Hematopoietic multipotent progenitor cell treated with erythropoietin and hydrocortisone succinate and interleukin-3 and kit ligand, for 8 days (in vitro differentiated cells): ENCODE measurements at regions not wholly inside any gene's neighbourhood (a gene's known extent, or its start where the extent isn't known, plus 50 kb on each side); places are given as distances from the start of the nearest gene placed in this dataset.

ENCODE experiments used
- DNase-seq: peaks from one replicate; pipeline ENCODE4 v3.0.0-alpha.2; 2015

DNA sequence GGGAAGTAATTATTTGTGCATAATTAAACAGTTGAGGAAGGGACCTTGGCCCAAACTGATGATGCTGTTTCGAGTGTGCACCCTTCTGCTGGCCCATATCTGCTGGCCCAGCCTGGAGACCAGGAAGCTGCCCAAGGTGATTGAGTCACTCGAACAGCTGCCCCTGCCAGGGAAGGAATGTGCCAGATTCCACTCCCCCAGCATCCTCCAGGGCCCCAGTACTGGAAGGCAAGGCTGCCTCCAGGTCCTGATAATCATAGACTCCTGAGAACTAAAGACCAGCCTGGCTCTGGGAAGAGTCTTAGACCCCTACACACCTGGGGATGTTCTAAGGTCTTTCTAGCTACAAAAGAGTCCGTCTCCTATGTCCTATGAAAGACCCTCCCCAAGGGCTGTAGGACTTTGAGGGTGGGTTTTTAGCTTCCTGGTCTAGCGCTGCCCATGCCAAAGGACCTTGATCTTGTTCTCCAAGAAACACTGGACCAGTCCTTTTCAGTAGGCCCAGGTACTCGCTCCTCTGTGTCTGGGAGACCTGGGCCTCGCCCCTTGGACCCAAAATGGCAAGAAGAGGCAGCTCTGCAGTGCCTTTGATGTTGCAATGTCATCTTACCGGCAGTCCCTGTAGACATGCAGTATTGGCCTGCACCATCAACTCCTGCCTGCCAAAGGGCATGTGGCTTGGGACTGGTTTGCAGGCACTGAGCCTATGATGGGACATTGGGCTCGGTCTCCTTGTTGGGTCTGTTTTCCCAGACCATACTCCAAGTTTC lies 103.2 kb upstream of the GPR26 start:
- no peak for DNase-seq

DNA sequence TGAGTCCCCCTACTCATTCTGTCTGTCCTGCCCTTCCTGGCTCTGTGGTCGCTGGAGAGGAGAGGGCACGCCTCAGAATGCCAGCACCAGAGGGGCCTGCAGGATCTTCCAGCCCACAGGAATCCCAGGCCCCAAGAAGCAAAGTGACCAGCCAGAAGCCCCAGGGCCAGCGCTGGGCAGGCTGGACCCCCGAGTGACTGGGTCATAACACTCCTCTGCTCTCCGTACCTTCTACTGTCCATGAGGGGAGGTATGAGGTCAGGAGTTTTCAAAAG lies 102.6 kb upstream of the GPR26 start:
- DNase-seq: no peak

DNA sequence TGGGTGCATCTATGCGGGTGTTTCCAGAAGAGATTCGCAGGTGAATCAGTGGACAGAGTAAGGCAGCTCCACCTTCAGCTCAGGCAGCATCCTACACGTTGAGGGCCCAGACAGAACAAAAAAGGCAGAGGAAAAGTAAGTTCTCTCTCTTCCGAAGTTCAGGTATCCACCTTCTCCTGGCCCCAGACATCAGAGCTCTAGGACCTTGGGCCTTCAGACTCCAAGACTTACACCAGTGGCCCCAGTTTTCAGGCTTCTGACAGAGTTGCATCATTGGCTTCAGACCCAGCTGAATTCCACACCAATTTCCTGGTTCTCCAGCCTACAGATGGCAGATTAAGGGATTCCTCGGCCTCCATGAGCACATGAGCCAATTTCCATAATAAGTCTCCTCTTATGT lies 102.2 kb upstream of the GPR26 start:
- DNase-seq: no peak

DNA sequence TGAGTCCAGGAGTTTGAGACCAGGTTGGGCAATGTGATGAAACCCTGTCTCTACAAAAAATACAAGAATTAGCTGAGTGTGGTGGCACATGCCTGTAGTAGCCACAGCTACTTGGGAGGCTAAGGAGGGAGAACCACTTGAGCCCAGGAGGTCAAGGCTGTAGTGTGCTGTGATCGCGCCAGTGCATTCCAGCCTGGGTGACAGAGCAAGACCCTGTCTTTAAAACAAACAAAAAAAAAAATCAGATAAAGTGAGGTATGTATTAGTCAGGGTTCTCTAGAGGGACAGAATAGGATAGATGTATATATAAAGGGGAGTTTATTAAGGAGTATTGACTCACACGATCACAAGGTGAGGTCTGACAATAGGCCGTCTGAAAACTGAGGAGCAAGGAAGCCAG lies 101.5 kb upstream of the GPR26 start:
- DNase-seq: no peak

DNA sequence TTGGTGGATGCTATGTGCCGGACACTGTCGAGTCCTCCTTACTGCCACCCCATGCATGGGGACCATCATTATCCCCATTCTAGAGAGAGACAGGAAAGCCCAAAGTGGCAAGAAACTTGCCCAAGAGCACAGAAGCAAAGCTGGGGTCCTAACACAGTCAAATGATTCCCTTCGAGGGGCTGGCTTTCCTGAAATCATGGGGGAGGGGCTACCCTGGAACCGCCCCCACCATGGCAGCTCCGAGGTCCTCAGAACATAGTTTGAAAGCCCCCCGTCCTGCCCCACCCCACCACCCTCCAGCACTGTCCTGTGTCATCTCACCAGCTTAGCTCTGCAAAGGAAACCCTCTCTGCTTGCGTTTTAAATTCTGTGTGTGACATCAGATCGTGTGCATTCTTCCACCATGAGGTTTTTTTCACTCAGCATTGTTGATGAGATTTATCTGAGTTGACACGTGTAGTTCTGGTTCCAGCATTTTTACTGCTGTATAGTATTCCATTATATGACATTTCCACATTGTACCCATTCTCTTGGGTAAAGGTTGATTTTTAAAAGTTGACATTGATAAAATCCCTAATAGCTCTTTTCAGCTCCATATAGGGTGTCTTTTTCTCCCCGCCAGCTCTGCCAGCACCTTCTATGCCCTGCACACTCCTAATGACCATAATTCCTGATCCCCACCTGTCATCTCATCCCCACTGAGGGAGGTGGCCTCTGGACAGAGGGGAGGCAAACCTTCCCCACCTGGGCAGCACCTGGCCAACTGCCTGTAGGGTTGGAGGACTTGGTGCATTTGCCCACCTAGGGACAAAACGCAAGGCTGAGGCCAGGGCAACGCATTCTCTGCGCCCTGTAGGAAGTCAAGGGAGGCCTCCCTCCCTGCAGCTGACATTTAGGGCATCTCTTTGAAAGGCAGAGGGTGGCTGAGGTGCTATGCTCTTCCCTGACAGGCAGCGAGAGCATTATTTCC lies 100.2 kb upstream of the GPR26 start:
- no peak for DNase-seq

DNA sequence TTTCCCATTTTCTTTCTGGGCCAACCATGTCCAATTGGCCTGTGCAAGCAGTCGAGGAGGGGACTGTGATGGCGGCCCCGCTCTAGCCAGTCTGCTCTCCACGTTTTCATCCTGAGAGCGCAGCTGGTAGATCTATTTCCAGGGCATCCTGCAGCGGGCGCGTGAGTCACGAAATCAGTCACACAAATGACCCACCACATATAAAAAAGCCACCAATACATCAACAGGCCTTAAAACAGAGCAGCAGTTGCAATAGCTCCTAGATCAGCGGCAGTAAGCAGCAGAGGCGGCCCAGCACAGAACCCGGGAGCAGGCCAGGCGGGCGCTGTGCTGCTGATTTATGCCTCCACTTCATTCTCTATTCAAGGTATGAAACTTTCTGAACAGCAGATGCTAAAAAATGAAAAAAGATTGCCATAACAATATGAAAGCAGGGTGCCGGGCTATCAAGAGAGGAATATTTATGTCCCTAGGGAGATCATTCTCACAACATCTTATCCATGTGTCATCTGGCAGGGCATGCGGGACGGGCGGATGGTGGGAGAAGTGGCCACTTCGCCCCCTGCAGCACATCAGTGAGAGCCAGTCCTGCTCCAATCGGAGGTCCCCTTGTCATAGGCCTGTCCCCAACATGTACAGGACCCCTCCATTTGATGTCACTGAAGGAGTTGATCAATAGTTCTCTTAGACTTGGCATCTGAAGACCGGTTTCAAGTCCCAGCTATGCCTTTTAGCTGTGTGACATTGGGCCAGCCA lies 98.0 kb upstream of the GPR26 start:
- no peak for DNase-seq

DNA sequence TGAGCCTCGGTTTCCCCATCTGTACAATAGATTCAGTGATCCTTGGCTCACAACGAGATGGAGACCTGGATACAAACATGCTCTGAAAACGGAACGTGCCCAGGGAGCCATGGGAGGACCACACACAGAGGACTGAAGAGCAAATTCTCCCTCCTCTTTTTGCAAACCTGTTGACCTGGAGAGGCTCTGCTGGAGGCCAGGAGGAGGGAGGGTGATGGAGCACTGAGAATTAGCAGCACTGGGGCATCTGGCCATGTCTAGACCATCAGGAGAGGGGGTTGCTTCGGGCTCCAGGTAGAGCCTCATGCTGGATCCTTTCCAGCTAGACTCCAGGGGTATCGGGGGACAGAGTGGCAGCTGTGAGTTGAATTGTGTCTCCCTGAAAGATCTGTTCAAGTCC lies 97.4 kb upstream of the GPR26 start:
- no peak for DNase-seq

DNA sequence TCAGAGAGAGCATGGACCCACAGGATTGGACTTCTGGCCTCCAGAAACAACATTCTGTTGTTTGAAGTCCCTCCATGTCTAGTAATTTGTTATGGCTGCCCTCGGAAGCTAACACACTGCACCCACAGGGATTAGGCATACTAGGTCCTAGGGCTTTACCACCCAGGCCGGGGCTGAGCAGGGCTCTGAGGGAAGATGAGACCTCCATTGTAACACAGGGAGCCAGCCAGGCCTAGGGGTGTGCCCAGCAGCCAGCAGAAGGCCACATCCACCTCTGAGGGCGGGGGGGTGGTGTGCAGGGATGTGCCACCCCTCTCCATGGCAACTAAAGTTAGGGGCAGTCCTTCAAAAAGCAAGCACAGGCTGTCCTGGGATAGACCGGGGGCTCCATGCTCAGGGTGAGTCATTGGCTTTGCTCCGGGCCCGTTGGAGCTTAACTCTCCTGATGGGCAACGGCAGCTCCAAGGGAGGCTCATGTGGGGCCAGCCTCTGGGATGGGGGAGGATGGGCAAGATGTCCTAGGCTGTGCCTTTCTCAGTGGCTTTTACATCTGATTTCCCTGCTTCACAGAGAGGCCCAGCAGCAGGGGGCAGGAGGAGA lies 96.6 kb upstream of the GPR26 start:
- DNase-seq: no peak

DNA sequence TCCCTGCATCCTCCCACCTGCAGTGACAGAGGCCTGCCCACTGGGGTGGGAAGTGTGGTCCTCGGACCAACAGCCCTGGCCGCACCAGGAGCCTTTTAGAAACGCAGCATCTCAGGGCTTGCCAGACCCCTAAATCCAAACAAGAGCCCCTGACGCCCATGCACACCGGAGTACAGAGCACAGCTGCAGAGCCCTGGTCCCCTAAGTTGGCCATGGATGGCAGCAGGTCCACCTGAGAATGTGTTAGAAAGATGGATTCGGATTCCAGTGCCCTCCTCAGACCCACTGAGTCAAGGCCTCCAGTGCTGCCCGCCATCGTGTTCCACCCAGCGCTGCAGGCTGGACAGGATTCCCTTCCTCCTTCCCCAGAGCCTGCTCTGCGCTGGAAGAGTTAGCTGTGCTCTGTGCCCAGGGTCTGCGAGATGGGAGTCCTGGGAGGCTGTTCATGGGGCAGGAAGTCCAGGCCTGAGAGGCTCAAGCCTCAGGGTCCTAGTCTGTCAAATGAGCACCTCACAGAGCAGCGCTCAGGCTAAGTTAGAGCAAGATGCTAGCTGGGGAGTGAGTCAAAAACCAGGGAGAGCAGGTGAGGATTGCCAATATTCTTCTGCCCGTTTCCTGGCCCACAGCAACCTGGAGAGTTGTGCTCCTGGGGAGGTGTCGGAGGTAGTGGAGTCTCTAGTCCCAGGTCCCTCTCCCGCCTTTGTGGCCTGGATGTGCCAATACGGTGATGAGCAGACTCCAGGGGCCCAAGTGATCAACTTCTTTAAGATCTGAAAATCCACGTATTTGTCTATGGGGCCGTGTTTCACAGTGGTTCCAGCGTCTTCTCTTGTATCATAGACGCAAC lies 95.9 kb upstream of the GPR26 start:
- DNase-seq: no peak

DNA sequence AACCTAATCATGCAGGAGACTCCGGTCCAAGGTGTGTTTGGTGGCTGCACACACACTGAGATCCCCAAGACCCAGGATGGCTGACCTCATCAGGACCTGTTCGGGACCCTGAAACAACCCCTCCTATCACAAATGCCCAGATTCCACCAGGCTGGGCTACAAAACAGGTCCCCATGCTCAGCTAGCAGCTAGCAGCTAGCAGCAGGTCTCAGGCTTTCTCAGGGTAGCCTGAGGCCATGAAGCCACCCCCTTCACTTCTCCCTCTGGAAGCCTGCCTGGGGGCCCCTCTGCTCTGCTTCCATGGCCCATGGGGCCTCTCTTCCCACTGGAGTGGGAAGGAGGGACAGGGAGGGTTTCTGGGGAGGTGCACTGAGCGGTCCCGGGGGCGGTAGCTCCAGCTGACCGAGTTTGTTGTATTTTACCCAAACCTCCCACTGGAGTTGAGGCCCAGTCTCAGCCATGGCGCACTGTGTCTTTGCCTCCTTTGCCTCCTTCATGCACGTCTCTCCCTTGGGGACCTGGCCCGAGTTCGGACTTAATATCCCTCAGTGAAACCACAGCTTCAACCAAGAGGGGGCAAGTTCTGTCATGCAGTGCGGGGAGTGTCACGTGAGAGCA lies 95.1 kb upstream of the GPR26 start:
- no peak for DNase-seq

DNA sequence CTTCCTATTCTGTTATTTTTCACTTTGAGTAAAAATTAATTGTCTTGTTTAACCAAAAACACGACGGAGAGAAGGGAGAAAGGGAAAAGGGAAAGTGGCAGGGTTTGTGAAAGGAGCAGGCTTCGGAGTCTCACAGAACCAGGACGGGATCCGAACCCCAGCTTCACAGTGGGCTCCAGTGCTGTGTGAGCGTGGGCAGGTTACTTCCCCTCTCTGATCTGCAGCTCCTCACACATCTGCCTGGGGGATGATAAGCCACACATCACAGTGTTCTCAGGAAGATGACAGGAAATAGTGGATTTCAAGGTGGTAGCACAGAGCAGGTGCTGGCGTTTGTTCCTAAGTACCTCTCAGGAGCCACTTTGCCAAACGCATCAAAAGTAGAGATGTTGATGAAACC lies 94.2 kb upstream of the GPR26 start:
- no peak for DNase-seq

DNA sequence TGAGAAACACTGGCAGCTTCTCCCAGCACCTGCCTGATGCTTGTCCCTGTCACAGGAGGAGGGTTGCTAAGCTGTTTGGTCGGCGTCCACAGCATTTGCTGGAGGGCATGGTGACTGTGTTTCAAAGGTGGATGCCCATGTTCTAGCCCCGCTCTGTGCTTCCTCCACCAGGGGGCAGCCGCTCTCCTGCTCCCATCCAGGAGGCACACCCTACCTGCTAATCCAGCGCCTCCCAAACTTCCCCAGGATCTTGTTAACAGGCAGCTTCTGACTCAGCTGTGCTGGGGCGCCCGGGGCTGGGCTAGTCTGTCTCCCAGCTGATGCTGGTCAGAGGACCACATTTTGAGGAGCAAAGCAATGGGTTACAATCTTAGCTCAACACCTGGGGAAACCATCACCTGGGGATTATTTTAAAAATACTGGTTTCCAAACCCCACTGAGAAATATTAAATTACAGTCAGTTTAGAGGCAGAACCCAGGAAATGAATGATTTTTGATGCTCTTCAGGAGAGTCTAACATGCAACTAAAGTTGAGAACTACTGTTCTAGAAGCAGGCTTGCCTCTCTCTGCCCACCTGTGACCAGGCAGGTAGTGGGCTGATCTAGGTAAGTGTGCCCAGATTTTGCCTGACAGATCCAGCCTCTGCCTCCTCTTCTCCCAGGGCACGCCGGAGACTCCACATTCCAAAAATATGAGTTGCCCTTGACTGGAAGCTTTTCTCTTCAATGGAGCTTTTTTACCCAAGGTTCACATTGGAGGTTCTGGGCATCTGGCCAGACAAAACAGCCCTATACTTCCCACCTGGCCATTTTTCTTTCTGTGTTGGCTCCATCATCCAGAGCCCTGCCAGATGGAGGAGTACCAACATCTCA lies 92.7 kb upstream of the GPR26 start:
- DNase-seq: peak; percentile 29

DNA sequence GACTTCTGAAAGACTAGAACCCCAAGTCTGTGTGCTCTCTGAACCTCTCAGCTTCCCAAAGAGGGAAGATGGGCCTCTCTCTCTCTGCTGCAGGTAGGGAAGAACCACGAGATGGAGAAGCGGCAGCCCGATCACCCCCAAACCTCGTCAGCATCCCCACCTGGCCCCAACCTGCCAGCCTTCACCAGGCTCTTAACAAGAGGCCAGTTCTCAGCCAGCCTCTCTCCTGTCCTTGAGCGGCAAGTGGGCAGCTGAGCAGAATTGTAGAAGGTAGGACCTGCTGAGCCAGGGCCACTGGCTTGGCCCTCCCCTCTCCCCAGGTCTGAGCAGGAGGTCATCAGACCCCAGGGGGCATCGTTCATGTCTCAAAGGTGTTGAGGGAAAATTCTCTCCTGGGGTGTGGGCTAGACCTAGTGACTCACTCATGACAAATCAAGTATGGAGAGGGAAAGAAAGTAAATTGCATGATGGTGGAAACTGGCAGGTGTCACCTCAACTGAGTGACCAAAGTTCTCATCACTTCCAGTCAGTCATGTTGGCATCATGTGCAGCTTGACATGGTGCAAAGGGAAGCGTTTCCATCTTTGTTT lies 92.0 kb upstream of the GPR26 start:
- DNase-seq: no peak

DNA sequence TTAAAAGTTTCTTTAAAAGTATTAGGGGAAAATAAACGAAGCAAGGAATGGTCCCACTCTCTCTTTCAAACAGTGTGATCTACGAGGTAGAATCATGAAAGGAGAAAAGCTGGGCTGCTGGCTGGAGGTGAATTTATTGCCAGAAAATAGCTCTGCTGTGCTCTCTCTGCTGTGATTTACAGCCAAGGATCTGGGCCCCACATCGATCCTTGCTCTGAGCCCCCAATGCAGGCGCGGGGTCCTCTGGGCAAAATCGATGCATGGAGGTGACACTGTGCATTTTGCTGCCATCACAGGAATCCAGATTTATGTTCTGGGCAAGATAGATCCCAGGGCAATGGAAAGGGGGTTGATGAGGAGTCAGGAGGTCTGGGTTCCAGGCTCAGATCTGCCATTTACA lies 91.0 kb upstream of the GPR26 start:
- DNase-seq: no peak

DNA sequence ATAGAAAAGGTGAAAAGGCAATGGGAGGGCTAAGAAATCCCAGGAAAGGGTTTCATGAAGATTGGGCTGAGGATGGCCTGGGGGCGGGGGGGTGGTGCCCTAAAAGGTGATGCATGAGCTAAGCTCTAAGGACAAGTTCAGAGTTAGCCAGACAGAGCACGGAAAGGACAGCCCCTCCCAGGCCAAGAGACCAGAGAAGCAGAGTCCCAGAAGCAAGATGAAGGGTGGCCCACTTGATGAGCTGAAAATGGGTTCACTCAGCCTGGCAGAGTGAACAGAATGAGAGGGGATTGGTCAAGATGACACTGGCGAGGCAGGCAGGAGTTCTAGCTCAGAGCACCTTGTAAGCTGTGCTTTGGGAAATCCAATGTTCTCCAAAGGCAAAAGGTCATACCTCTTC lies 89.4 kb upstream of the GPR26 start:
- no peak for DNase-seq

DNA sequence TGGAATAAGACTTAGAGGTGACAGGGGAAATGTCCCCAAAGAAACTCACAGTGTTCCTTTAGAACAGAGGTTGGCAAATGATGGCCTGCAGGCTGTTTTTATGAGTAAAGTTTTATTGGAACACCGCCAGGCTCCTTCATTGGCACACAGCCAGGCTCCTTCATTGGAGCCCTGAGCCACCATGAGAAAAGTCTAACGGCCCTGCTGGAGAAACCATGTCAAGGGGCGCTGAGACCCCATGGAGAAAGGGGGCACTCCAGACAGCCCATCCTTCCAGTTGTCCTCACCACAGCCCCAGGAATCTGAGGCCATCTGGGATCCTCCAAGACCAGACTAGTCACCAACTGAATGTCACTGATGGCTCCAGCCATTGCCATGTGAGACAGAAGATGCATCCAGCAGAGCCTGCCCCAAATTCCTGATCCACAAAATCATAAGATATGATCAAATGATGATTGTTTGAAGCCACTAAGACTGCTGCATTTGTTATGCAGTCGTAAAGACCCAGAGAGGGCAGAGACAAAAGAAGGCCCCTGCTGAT lies 88.2 kb upstream of the GPR26 start:
- DNase-seq: no peak

DNA sequence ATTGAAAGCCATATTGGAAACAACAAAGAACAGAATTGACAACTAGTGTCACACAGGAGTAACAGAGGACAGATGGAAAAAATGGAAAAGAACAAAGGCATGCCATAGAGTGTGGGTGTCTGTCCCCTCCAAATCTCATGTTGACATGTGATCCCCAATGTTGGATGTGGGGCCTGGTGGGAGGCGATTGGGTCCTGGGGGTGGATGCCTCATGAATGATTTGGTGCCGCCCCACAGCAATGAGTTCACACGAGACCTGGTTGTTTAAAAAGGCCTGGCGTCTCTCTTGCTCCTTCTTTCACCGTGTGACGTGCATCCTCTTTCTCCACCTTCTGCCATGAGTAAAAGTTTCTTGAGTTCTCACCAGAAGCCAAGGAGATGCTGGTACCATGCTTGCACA lies 87.4 kb upstream of the GPR26 start:
- DNase-seq: no peak

DNA sequence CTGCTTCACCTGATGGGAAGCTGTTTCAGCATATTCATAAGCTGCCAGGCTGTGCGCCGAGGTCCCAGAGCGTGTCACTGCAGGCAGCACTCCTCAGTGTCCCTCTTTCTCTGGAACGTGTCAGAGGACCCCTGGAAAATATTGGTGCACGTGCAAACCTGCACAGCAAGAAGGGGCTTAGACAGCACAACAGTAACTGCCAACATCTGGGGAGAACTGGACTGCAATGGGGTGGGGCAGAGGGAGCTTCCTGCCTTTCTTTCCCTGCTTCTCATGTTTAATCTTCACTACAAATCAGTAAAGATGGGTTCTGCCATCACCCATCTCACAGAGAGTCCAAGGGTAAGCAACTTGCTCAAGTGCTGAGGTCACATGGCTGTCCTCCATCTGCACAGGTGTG lies 86.5 kb upstream of the GPR26 start:
- no peak for DNase-seq

DNA sequence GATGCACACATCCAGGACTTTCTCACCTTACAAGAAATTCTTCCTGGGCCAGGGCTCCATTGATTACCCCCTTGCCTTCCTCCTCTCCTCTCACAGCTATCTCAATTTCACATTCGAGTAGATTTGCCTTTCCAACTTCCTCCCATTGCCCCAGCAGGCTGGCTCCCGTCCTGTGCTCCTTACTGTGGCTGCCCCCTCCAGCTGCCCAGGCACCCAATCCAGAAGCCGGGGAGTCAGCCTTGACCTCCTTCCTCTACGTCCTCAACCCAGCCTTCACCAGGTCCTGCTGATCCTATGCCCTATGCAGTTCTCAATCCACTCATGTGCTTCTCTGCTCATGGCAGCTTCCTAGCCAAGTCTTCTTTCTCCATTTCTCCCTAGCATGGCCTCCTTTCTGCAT lies 85.7 kb upstream of the GPR26 start:
- no peak for DNase-seq

DNA sequence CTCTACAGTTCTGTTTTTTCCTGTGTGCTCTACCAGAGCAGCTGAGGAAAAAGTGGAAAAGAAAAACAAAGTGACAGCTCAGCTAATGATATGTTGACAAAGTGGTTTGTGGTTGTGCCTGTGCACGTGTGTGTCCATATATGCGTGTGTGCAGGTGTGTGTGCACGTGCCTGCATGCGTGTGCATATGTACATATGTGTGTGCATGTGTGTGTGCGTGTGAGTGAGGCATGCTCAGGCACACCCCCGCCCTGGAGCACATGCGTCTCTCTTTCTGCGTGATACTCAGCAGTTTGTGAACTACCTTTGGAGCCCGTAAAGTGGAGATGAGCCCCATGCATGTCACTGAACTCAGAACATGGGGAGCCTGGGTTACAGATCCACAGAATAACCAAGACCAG lies 84.5 kb upstream of the GPR26 start:
- DNase-seq: no peak
